GM23338 (cell line): ENCODE measurements at regions not wholly inside any gene's neighbourhood (a gene's known extent, or its start where the extent isn't known, plus 50 kb on each side); places are given as distances from the start of the nearest gene placed in this dataset.

Source experiments
- ATAC-seq: fragments of 200-7000 bp; cut with Tn5 transposase; 3 replicates; pipeline ENCODE4 v1.9.1; 2020
- DNase-seq: peaks from one replicate; pipeline ENCODE4 v3.0.0-alpha.2; 2015; ENCODE audit warnings: low spot score
- H2AFZ ChIP-seq: fragments of 200-600 bp; sonication (generic); 2 replicates; pipeline ENCODE4 v1.8.0; 2016; ENCODE audit warnings: antibody characterized with exemption, mild to moderate bottlenecking, moderate library complexity
- H3F3A ChIP-seq: fragments of 200-600 bp; sonication (generic); replicated peaks from 2 replicates; pipeline ENCODE4 v1.8.0; 2017; ENCODE audit warnings: antibody characterized with exemption, mixed run types, low read depth
- H3K27ac ChIP-seq: fragments of 200-600 bp; sonication (generic); 2 replicates; pipeline ENCODE4 v1.6.1; 2016; ENCODE audit warnings: low read depth
- H3K27me3 ChIP-seq: fragments of 200-600 bp; sonication (generic); 2 replicates; pipeline ENCODE4 v1.8.0; 2016; ENCODE audit warnings: mild to moderate bottlenecking, mixed run types, moderate library complexity; ENCODE audit not compliant: insufficient read depth
- H3K36me3 ChIP-seq: fragments of 200-600 bp; sonication (generic); 2 replicates; pipeline ENCODE4 v1.8.0; 2016; ENCODE audit warnings: mild to moderate bottlenecking; ENCODE audit not compliant: insufficient read depth
- H3K4me1 ChIP-seq: fragments of 200-600 bp; sonication (generic); 2 replicates; pipeline ENCODE4 v1.8.0; 2016; ENCODE audit warnings: mild to moderate bottlenecking, moderate library complexity; ENCODE audit not compliant: insufficient read depth
- H3K4me2 ChIP-seq: fragments of 200-600 bp; sonication (generic); 2 replicates; pipeline ENCODE4 v1.7.1; 2017; ENCODE audit warnings: mixed run types
- H3K4me3 ChIP-seq: fragments of 200-600 bp; sonication (generic); 2 replicates; pipeline ENCODE4 v1.6.1; 2016; ENCODE audit warnings: mixed run types
- H3K79me2 ChIP-seq: fragments of 200-600 bp; sonication (generic); replicated peaks from 2 replicates; pipeline ENCODE4 v1.8.0; 2017; ENCODE audit warnings: mild to moderate bottlenecking; ENCODE audit not compliant: insufficient read depth
- H3K9me2 ChIP-seq: fragments of 200-600 bp; sonication (generic); 2 replicates; pipeline ENCODE4 v1.8.0; 2017; ENCODE audit not compliant: insufficient read depth
- H4K20me1 ChIP-seq: fragments of 200-600 bp; sonication (generic); replicated peaks from 2 replicates; pipeline ENCODE4 v1.8.0; 2017; ENCODE audit warnings: mild to moderate bottlenecking; ENCODE audit not compliant: insufficient read depth
- H3K27ac Mint-ChIP-seq: 2 replicates; pipeline ENCODE4 v1.8.0; 2020; ENCODE audit warnings: inconsistent platforms, mild to moderate bottlenecking, moderate library complexity, mixed read lengths
- H3K27me3 Mint-ChIP-seq: 3 replicates; pipeline ENCODE4 v1.8.0; 2022; ENCODE audit warnings: low read depth, mild to moderate bottlenecking, moderate library complexity, mixed read lengths, inconsistent platforms; ENCODE audit not compliant: insufficient read depth, poor library complexity
- H3K36me3 Mint-ChIP-seq: 3 replicates; pipeline ENCODE4 v1.8.0; 2021; ENCODE audit warnings: low read depth, mild to moderate bottlenecking, inconsistent platforms, moderate library complexity, mixed read lengths
- H3K4me1 Mint-ChIP-seq: 3 replicates; pipeline ENCODE4 v1.8.0; 2020; ENCODE audit warnings: mild to moderate bottlenecking, inconsistent platforms, mixed read lengths
- H3K4me3 Mint-ChIP-seq: 3 replicates; pipeline ENCODE4 v1.8.0; 2021; ENCODE audit warnings: moderate library complexity, mild to moderate bottlenecking, inconsistent platforms, mixed read lengths
- H3K9me3 Mint-ChIP-seq: 3 replicates; pipeline ENCODE4 v1.8.0; 2020; ENCODE audit warnings: moderate library complexity, mild to moderate bottlenecking, inconsistent platforms, mixed read lengths
- CREB1 ChIP-seq: fragments of 250-450 bp; sonication (Bioruptor Pico); IDR thresholded peaks from 2 replicates; pipeline ENCODE4 v1.5.0; 2020; ENCODE audit warnings: low read depth, mild to moderate bottlenecking, moderate library complexity
- EZH2 ChIP-seq: fragments of 200-600 bp; sonication (generic); IDR thresholded peaks from one replicate; pipeline ENCODE4 v1.8.0; 2017; ENCODE audit warnings: antibody characterized with exemption, mild to moderate bottlenecking, low read depth; ENCODE audit not compliant: unreplicated experiment
- NANOG ChIP-seq: IDR thresholded peaks from 2 replicates; pipeline ENCODE4 v1.6.1; 2016; ENCODE audit warnings: antibody characterized with exemption, borderline replicate concordance
- POLR2AphosphoS5 ChIP-seq: IDR thresholded peaks from 2 replicates; pipeline ENCODE4 v1.6.1; 2016; ENCODE audit warnings: antibody characterized with exemption, low read depth
- REST ChIP-seq: IDR thresholded peaks from one replicate; pipeline ENCODE4 v1.6.1; 2018; ENCODE audit warnings: antibody characterized with exemption; ENCODE audit not compliant: unreplicated experiment
- STAT1 ChIP-seq: IDR thresholded peaks from one replicate; pipeline ENCODE4 v1.6.1; 2016; ENCODE audit warnings: antibody characterized with exemption; ENCODE audit not compliant: unreplicated experiment
- ZNF114 ChIP-seq: fragments of 250-450 bp; sonication (Bioruptor Pico); IDR thresholded peaks from 2 replicates; pipeline ENCODE4 v1.5.0; 2020; ENCODE audit warnings: mild to moderate bottlenecking, moderate library complexity
- ZNF331 ChIP-seq: fragments of 250-450 bp; sonication (Bioruptor Pico); IDR thresholded peaks from 2 replicates; pipeline ENCODE4 v1.5.0; 2020; ENCODE audit warnings: low read depth, mild to moderate bottlenecking, moderate library complexity
- TF ChIP-seq, protein P1 (sequence below), 2 experiments: fragments of 200-600 bp in 1 of 2; sonication (generic) in 1 of 2; conservative IDR thresholded peaks; 2 replicates each; pipeline versions ENCODE4 v1.5.1 to v1.6.1; 2016 to 2017; ENCODE audit warnings: antibody characterized with exemption in 2 of 2, low read depth in 2 of 2, mild to moderate bottlenecking in 2 of 2, moderate library complexity in 1 of 2

- no peaks in the 10 kb centered on the region; the same call in 2 of the 3 replicates for H3K9me3 Mint-ChIP-seq
- no peaks in the 10 kb centered on the region for H3K36me3 ChIP-seq
- no peak overlapping the region for H3K4me3 ChIP-seq
- no peaks in the 10 kb centered on the region for H3K79me2 ChIP-seq
- no peaks in the 10 kb centered on the region for H3K36me3 Mint-ChIP-seq
- no peak overlapping the region for H3K4me3 Mint-ChIP-seq
- peaks cover 3% of the 10 kb centered on the region for H3K27me3 Mint-ChIP-seq
- TF ChIP-seq, protein P1, sequence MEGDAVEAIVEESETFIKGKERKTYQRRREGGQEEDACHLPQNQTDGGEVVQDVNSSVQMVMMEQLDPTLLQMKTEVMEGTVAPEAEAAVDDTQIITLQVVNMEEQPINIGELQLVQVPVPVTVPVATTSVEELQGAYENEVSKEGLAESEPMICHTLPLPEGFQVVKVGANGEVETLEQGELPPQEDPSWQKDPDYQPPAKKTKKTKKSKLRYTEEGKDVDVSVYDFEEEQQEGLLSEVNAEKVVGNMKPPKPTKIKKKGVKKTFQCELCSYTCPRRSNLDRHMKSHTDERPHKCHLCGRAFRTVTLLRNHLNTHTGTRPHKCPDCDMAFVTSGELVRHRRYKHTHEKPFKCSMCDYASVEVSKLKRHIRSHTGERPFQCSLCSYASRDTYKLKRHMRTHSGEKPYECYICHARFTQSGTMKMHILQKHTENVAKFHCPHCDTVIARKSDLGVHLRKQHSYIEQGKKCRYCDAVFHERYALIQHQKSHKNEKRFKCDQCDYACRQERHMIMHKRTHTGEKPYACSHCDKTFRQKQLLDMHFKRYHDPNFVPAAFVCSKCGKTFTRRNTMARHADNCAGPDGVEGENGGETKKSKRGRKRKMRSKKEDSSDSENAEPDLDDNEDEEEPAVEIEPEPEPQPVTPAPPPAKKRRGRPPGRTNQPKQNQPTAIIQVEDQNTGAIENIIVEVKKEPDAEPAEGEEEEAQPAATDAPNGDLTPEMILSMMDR (conservative IDR thresholded peaks at IDR 0.05; ENCODE audit: low read depth in 2 of 2), result no peak
- TF ChIP-seq EZH2 (no peak), CREB1 (no peak), POLR2AphosphoS5 (no peak)
- H3K27ac ChIP-seq, result no peak overlapping the region
- H3K27ac Mint-ChIP-seq, result no peak overlapping the region
- H3K4me2 ChIP-seq, result no peak overlapping the region
- H3K27me3 ChIP-seq, result no peaks in the 10 kb centered on the region
- no peaks in the 10 kb centered on the region for H3K4me1 ChIP-seq
- H4K20me1 ChIP-seq, result no peaks in the 10 kb centered on the region
- H3K4me1 Mint-ChIP-seq, result no peaks in the 10 kb centered on the region
- H3F3A ChIP-seq, result no peaks in the 10 kb centered on the region
- DNase-seq, result no peak
- H3K9me2 ChIP-seq, result no peaks in the 10 kb centered on the region
- peak overlapping the region; percentile 87; the same call in 1 of the 2 replicates for H2AFZ ChIP-seq
- no peak for ATAC-seq
Observed at GRCh38 chr2:61617610-61618009, 79.5 kb upstream of the XPO1 start.

- DNase-seq (no peak), ATAC-seq (no peak)
- no peaks in the 10 kb centered on the region for H3K4me1 Mint-ChIP-seq
- Histone ChIP-seq H3K4me1 (no peaks in the 10 kb centered on the region), H3K27ac (no peak overlapping the region), H3K4me3 (no peak overlapping the region), H3F3A (no peaks in the 10 kb centered on the region), H3K36me3 (no peaks in the 10 kb centered on the region), H3K27me3 (no peaks in the 10 kb centered on the region), H3K4me2 (no peak overlapping the region), H4K20me1 (no peaks in the 10 kb centered on the region), H3K79me2 (no peaks in the 10 kb centered on the region), H3K9me2 (0 out of 2 replicates have a peak, but pooled peaks cover 6% of the 10 kb centered on the region), H2AFZ (no peak overlapping the region)
- H3K27ac Mint-ChIP-seq, result no peak overlapping the region
- peaks cover under 1% of the 10 kb centered on the region for H3K27me3 Mint-ChIP-seq
- no peaks in the 10 kb centered on the region for H3K9me3 Mint-ChIP-seq
- no peaks in the 10 kb centered on the region for H3K36me3 Mint-ChIP-seq
- H3K4me3 Mint-ChIP-seq, result no peak overlapping the region
- TF ChIP-seq ZNF331 (no peak), CREB1 (no peak), REST (no peak), NANOG (no peak), ZNF114 (CRISPR knock-in tag) (no peak), EZH2 (no peak), STAT1 (no peak)
- TF ChIP-seq, protein P1 (conservative IDR thresholded peaks at IDR 0.05; ENCODE audit: low read depth in 2 of 2), result no peak
Observed at GRCh38 chr2:61605245-61605644, 67.1 kb upstream of the XPO1 start.
